ENCODE measurements at regions not wholly inside any gene's neighbourhood (a gene's known extent, or its start where the extent isn't known, plus 50 kb on each side); places are given as distances from the start of the nearest gene placed in this dataset.

GRCh38 chr2:104025295-104025694 is 828.6 kb upstream of the POU3F3 start:
- no peaks in the 10 kb centered on the region for H3K9me3 ChIP-seq (ENCODE audit: low read depth, low read length)
- H2AFZ ChIP-seq (ENCODE audit: low read length), result no peak overlapping the region
- no peaks in the 10 kb centered on the region for H3K27me3 ChIP-seq (ENCODE audit: insufficient read depth, low read length)
- no peaks in the 10 kb centered on the region for H3K36me3 ChIP-seq (ENCODE audit: insufficient read depth, low read length)
- H3K4me1 ChIP-seq (ENCODE audit: insufficient read depth, low read length), result no peaks in the 10 kb centered on the region
- no peaks in the 10 kb centered on the region for H4K20me1 ChIP-seq (ENCODE audit: insufficient read depth, low read length)
- H3K79me2 ChIP-seq (ENCODE audit: insufficient read depth, low read length), result no peaks in the 10 kb centered on the region
- no peak overlapping the region for H3K4me3 ChIP-seq (ENCODE audit: insufficient read depth, low read length)
- no peak for TF ChIP-seq CTCF (IDR thresholded peaks at IDR 0.05; ENCODE audit: extremely low read depth, low read depth, low read length)
- no peak overlapping the region for H3K27ac ChIP-seq (ENCODE audit: low read depth, low read length)
- H3K4me2 ChIP-seq (ENCODE audit: insufficient read depth, low read length), result no peak overlapping the region
- no peak for DNase-seq (ENCODE audit: insufficient read length, low spot score, missing footprints)

GRCh38 chr2:104026725-104027124 is 827.2 kb upstream of the POU3F3 start:
- no peak overlapping the region for H3K4me3 ChIP-seq (ENCODE audit: insufficient read depth, low read length)
- no peaks in the 10 kb centered on the region for H3K4me1 ChIP-seq (ENCODE audit: insufficient read depth, low read length)
- H3K9me3 ChIP-seq (ENCODE audit: low read depth, low read length), result peaks cover 2% of the 10 kb centered on the region
- no peak overlapping the region for H3K27ac ChIP-seq (ENCODE audit: low read depth, low read length)
- H3K79me2 ChIP-seq (ENCODE audit: insufficient read depth, low read length), result no peaks in the 10 kb centered on the region
- DNase-seq (ENCODE audit: insufficient read length, low spot score, missing footprints), result no peak
- H3K27me3 ChIP-seq (ENCODE audit: insufficient read depth, low read length), result no peaks in the 10 kb centered on the region
- no peak overlapping the region for H3K4me2 ChIP-seq (ENCODE audit: insufficient read depth, low read length)
- H4K20me1 ChIP-seq (ENCODE audit: insufficient read depth, low read length), result no peaks in the 10 kb centered on the region
- no peaks in the 10 kb centered on the region for H3K36me3 ChIP-seq (ENCODE audit: insufficient read depth, low read length)
- TF ChIP-seq CTCF (IDR thresholded peaks at IDR 0.05; ENCODE audit: extremely low read depth, low read depth, low read length), result no peak
- H2AFZ ChIP-seq (ENCODE audit: low read length), result no peak overlapping the region

- TF ChIP-seq CTCF (IDR thresholded peaks at IDR 0.05; ENCODE audit: extremely low read depth, low read depth, low read length), result no peak
- Histone ChIP-seq H3K4me1 (ENCODE audit: insufficient read depth, low read length) (no peaks in the 10 kb centered on the region), H3K27ac (ENCODE audit: low read depth, low read length) (no peak overlapping the region), H3K9me3 (ENCODE audit: low read depth, low read length) (peaks cover 2% of the 10 kb centered on the region), H2AFZ (ENCODE audit: low read length) (no peak overlapping the region), H3K27me3 (ENCODE audit: insufficient read depth, low read length) (no peaks in the 10 kb centered on the region), H3K4me2 (ENCODE audit: insufficient read depth, low read length) (no peak overlapping the region), H3K79me2 (ENCODE audit: insufficient read depth, low read length) (no peaks in the 10 kb centered on the region), H4K20me1 (ENCODE audit: insufficient read depth, low read length) (no peaks in the 10 kb centered on the region), H3K4me3 (ENCODE audit: insufficient read depth, low read length) (no peak overlapping the region), H3K36me3 (ENCODE audit: insufficient read depth, low read length) (no peaks in the 10 kb centered on the region)
- DNase-seq (ENCODE audit: insufficient read length, low spot score, missing footprints), result no peak
Observed at GRCh38 chr2:104027321-104027720, 826.6 kb upstream of the POU3F3 start.

- TF ChIP-seq CTCF (IDR thresholded peaks at IDR 0.05; ENCODE audit: extremely low read depth, low read depth, low read length), result no peak
- Histone ChIP-seq H3K4me3 (ENCODE audit: insufficient read depth, low read length) (no peak overlapping the region), H3K36me3 (ENCODE audit: insufficient read depth, low read length) (no peaks in the 10 kb centered on the region), H4K20me1 (ENCODE audit: insufficient read depth, low read length) (no peaks in the 10 kb centered on the region), H2AFZ (ENCODE audit: low read length) (no peak overlapping the region), H3K79me2 (ENCODE audit: insufficient read depth, low read length) (no peaks in the 10 kb centered on the region), H3K27me3 (ENCODE audit: insufficient read depth, low read length) (no peaks in the 10 kb centered on the region), H3K4me1 (ENCODE audit: insufficient read depth, low read length) (no peaks in the 10 kb centered on the region), H3K4me2 (ENCODE audit: insufficient read depth, low read length) (no peak overlapping the region), H3K9me3 (ENCODE audit: low read depth, low read length) (peaks cover 2% of the 10 kb centered on the region), H3K27ac (ENCODE audit: low read depth, low read length) (no peak overlapping the region)
- DNase-seq (ENCODE audit: insufficient read length, low spot score, missing footprints), result no peak
Observed at GRCh38 chr2:104028061-104028460, 825.9 kb upstream of the POU3F3 start.
